Subcutaneous abdominal adipose tissue (tissue), 5 donors: ENCODE measurements at regions not wholly inside any gene's neighbourhood (a gene's known extent, or its start where the extent isn't known, plus 50 kb on each side); places are given as distances from the start of the nearest gene placed in this dataset.

Source experiments
- H3K27ac ChIP-seq: one replicate; pipeline ENCODE4 v1.7.0; 2013; ENCODE audit warnings: low read depth, mild to moderate bottlenecking, inconsistent platforms, low read length, moderate library complexity
- H3K27me3 ChIP-seq, 5 donors: one replicate each; pipeline ENCODE4 v1.7.0; 2013; ENCODE audit warnings: low read length in 5 of 5, inconsistent platforms in 1 of 5; ENCODE audit not compliant: control insufficient read depth in 5 of 5, insufficient read depth in 4 of 5
- H3K36me3 ChIP-seq, 5 donors: one replicate each; pipeline ENCODE4 v1.7.0; 2013; ENCODE audit warnings: low read length in 5 of 5; ENCODE audit not compliant: control insufficient read depth in 5 of 5, insufficient read depth in 5 of 5
- H3K4me1 ChIP-seq, 5 donors: one replicate each; pipeline ENCODE4 v1.7.0; 2013; ENCODE audit warnings: low read length in 5 of 5, mild to moderate bottlenecking in 3 of 5, moderate library complexity in 1 of 5; ENCODE audit not compliant: control insufficient read depth in 5 of 5, insufficient read depth in 5 of 5
- H3K4me3 ChIP-seq, 5 donors: one replicate each; pipeline ENCODE4 v1.7.0; 2013; ENCODE audit warnings: low read length in 5 of 5, low read depth in 1 of 5
- H3K9ac ChIP-seq, 5 donors: one replicate each; pipeline ENCODE4 v1.7.0; 2013; ENCODE audit warnings: low read length in 5 of 5, mild to moderate bottlenecking in 4 of 5, moderate library complexity in 3 of 5
- H3K9me3 ChIP-seq, 5 donors: one replicate each; pipeline ENCODE4 v1.7.0; 2013; ENCODE audit warnings: low read length in 5 of 5; ENCODE audit not compliant: control insufficient read depth in 5 of 5
- donor health status: healthy.
- donor health status: healthy.
- donor health status: healthy.
- donor health status: healthy.
- donor health status: healthy.

GRCh38 chr5:123721675-123722276 lies 209.8 kb downstream of the CSNK1G3 start:
- Histone ChIP-seq H3K9ac (no peak overlapping the region), H3K27me3 (no peaks in the 10 kb centered on the region), H3K9me3 (no peaks in the 10 kb centered on the region), H3K27ac (no peak overlapping the region), H3K36me3 (no peaks in the 10 kb centered on the region), H3K4me3 (no peak overlapping the region), H3K4me1 (no peaks in the 10 kb centered on the region)

DNA sequence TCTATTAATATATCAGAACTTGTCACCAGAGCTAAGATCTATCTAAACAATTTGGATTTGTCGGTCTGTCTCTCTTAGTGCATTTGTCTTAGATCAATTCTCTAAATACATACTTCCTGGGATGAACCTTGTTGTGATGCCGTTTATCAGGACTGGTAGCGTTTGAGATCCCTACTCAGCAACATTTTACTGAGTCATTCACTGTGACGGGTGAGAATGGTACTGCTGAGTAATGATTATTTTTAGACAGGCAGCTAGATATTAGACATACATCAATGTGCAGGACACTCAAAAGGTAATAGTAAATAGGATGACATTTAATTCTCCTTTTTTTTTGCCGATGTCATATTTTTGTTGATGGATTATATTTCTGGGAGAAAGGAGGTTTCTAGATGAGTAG lies 209.0 kb downstream of the CSNK1G3 start:
- H3K9ac ChIP-seq: no peak overlapping the region
- H3K4me1 ChIP-seq: no peaks in the 10 kb centered on the region
- H3K4me3 ChIP-seq: no peak overlapping the region
- H3K27me3 ChIP-seq: no peaks in the 10 kb centered on the region
- H3K36me3 ChIP-seq: no peaks in the 10 kb centered on the region
- no peak overlapping the region for H3K27ac ChIP-seq
- no peaks in the 10 kb centered on the region for H3K9me3 ChIP-seq

- Histone ChIP-seq H3K27ac (no peak overlapping the region), H3K9me3 (no peaks in the 10 kb centered on the region), H3K4me1 (no peaks in the 10 kb centered on the region), H3K9ac (no peak overlapping the region), H3K36me3 (no peaks in the 10 kb centered on the region), H3K27me3 (no peaks in the 10 kb centered on the region), H3K4me3 (no peak overlapping the region)
Measured at GRCh38 chr5:123720339-123720738, 208.4 kb downstream of the CSNK1G3 start.

GRCh38 chr5:123719004-123719403 lies 207.0 kb downstream of the CSNK1G3 start:
- H3K4me1 ChIP-seq: no peaks in the 10 kb centered on the region
- no peak overlapping the region for H3K27ac ChIP-seq
- no peaks in the 10 kb centered on the region for H3K27me3 ChIP-seq
- no peaks in the 10 kb centered on the region for H3K36me3 ChIP-seq
- no peaks in the 10 kb centered on the region for H3K9me3 ChIP-seq
- H3K9ac ChIP-seq: no peak overlapping the region
- H3K4me3 ChIP-seq: no peak overlapping the region

GRCh38 chr5:123718238-123718637 lies 206.3 kb downstream of the CSNK1G3 start:
- Histone ChIP-seq H3K4me1 (no peaks in the 10 kb centered on the region), H3K4me3 (no peak overlapping the region), H3K9ac (no peak overlapping the region), H3K27ac (no peak overlapping the region), H3K27me3 (no peaks in the 10 kb centered on the region), H3K36me3 (no peaks in the 10 kb centered on the region), H3K9me3 (peaks cover 0 to 3% (median 0%) of the 10 kb centered on the region in 5 donors)

GRCh38 chr5:123717139-123717538 lies 205.2 kb downstream of the CSNK1G3 start:
- Histone ChIP-seq H3K4me3 (no peak overlapping the region), H3K4me1 (no peaks in the 10 kb centered on the region), H3K9ac (no peak overlapping the region), H3K36me3 (no peaks in the 10 kb centered on the region), H3K27ac (no peak overlapping the region), H3K27me3 (no peaks in the 10 kb centered on the region), H3K9me3 (peaks cover 0 to 4% (median 0%) of the 10 kb centered on the region in 5 donors)

DNA sequence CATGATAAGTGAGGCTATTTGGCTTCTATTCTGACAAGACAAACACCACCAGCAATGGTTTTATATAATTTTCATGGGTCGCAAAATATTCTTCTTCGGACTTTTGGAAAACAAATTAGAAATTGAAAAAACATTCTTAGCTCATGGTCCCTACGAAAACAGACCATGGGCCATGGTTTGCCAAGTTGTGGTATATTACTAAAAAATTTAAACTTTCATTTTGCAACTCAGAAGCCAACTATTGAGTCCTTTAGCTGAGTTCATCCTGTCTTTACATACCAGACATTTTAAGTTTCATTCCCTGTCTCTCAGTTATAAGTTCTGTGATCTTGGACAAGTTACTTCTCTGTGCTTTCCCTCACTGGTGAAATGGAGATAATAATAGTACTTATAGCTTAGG lies 198.1 kb downstream of the CSNK1G3 start:
- no peaks in the 10 kb centered on the region for H3K27me3 ChIP-seq
- no peak overlapping the region for H3K9ac ChIP-seq
- H3K36me3 ChIP-seq: no peaks in the 10 kb centered on the region
- H3K4me1 ChIP-seq: peaks cover 0 to 16% (median 8%) of the 10 kb centered on the region in 5 donors
- peaks cover 0 to 6% (median 3%) of the 10 kb centered on the region in 5 donors for H3K9me3 ChIP-seq
- H3K4me3 ChIP-seq: no peak overlapping the region
- no peak overlapping the region for H3K27ac ChIP-seq

DNA sequence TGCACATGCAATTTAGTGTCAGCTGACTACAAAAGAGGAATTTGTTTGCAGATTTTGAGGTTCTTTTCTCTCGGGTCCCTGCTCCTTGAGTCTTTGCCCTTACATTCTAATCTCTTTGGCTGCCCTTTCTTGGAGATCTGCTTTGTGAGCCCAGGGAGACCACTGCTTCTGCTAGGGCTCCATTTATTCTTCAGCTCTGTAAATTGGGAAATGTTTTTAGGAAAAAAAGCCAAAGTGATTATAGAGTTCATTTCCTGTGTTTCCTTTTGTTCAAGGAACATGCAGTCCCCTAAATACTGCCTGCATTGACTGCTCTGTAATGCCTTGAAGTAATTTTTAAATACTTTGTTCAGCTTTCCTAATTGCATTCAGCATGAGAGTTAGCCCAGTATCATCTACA lies 197.4 kb downstream of the CSNK1G3 start:
- Histone ChIP-seq H3K9ac (no peak overlapping the region), H3K4me1 (peaks cover 0 to 16% (median 8%) of the 10 kb centered on the region in 5 donors), H3K27ac (peak overlapping the region; percentile 32), H3K4me3 (no peak overlapping the region), H3K36me3 (no peaks in the 10 kb centered on the region), H3K9me3 (peaks cover 0 to 6% (median 3%) of the 10 kb centered on the region in 5 donors), H3K27me3 (no peaks in the 10 kb centered on the region)

GRCh38 chr5:123708074-123708806 lies 196.3 kb downstream of the CSNK1G3 start:
- no peak overlapping the region for H3K9ac ChIP-seq

DNA sequence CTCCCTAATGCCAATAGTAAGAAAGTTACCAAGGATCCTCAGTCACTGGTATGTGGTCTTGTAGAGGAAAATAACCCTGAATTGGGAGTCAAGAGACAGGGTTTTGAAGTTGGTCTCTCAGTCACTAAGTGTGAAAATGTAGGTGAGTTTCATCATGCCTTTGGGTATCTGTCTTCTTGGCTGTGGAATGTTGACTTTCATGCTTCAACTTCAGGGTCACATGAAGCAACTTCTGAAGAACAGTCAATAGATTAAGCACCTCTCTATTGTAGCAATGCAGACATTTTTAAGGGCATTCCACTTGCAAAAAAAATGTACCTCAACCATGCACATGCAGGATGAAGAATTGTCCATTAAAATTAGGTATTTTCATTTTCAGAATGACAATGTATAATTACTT lies 194.6 kb downstream of the CSNK1G3 start:
- peaks cover 0 to 6% (median 0%) of the 10 kb centered on the region in 5 donors for H3K9me3 ChIP-seq
- no peak overlapping the region for H3K4me3 ChIP-seq
- H3K4me1 ChIP-seq: peaks cover 0 to 16% (median 8%) of the 10 kb centered on the region in 5 donors
- H3K36me3 ChIP-seq: no peaks in the 10 kb centered on the region
- H3K27me3 ChIP-seq: no peaks in the 10 kb centered on the region
- no peak overlapping the region for H3K9ac ChIP-seq
- H3K27ac ChIP-seq: no peak overlapping the region

More at GRCh38 chr5:123708074-123708806, 196.3 kb downstream of the CSNK1G3 start:
- H3K27ac ChIP-seq: no peak overlapping the region
- H3K9me3 ChIP-seq: peaks cover 0 to 6% (median 1%) of the 10 kb centered on the region in 5 donors
- H3K4me3 ChIP-seq: no peak overlapping the region
- H3K4me1 ChIP-seq: peaks cover 0 to 16% (median 8%) of the 10 kb centered on the region in 5 donors
- H3K27me3 ChIP-seq: no peaks in the 10 kb centered on the region
- no peaks in the 10 kb centered on the region for H3K36me3 ChIP-seq
